GM12878 (cell line): ENCODE measurements at regions not wholly inside any gene's neighbourhood (a gene's known extent, or its start where the extent isn't known, plus 50 kb on each side); places are given as distances from the start of the nearest gene placed in this dataset.

Experiments used
- ATAC-seq: fragments of 200-7000 bp; cut with Tn5 transposase; 3 replicates; pipeline ENCODE4 v1.9.1; 2020; ENCODE audit warnings: mild to moderate bottlenecking, moderate library complexity
- BruUV-seq: library from RNA; stranded (reverse); fragments of 400-500 nt; replicated peaks from 2 replicates; lab custom pipeline; 2021; lab: Mats Ljungman, UMichigan
- CTCF ChIA-PET: fragments of 300-600 bp; sonication (Branson Sonifier 250); formaldehyde crosslinking; extraction: SDS; loops from one replicate; lab custom pipeline; 2021; ENCODE audit warnings: inconsistent platforms; lab: Yijun Ruan, JAX
- POLR2A ChIA-PET: fragments of 350-600 bp; formaldehyde crosslinking; extraction: SDS; loops from one replicate; lab custom pipeline; 2021; ENCODE audit warnings: inconsistent platforms; lab: Charles Lee
- RAD21 ChIA-PET: fragments of 300-600 bp; sonication (Branson Sonifier 250); formaldehyde crosslinking; loops from one replicate; lab custom pipeline; 2023; ENCODE audit warnings: antibody characterized with exemption; ENCODE audit not compliant: unreplicated experiment; lab: Charles Lee
- SMC1A ChIA-PET: fragments of 300-600 bp; sonication (Branson Sonifier 250); formaldehyde crosslinking; loops from one replicate; lab custom pipeline; 2023; ENCODE audit not compliant: unreplicated experiment, uncharacterized antibody; lab: Charles Lee
- DNase-seq: peaks from one replicate; pipeline ENCODE4 v3.0.0-alpha.2; 2011; ENCODE audit warnings: low read depth, low spot score
- FAIRE-seq: peaks from 3 replicates; lab custom pipeline; 2011; peaks lifted over from hg19 to GRCh38; lab: Jason Lieb, UNC
- H2AFZ ChIP-seq: 2 replicates; pipeline ENCODE4 v1.6.0; 2011; ENCODE audit warnings: low read depth, low read length, control low read depth; ENCODE audit not compliant: control insufficient read depth
- H3K27ac ChIP-seq: 2 replicates; pipeline ENCODE4 v1.5.1; 2011; ENCODE audit warnings: control low read depth; ENCODE audit not compliant: control insufficient read depth, insufficient read depth
- H3K27me3 ChIP-seq, 2 experiments: replicated peaks in 1 of 2; 2 replicates each; pipeline versions ENCODE4 v1.6.0 to v1.6.1; 2011; ENCODE audit warnings: low read length in 1 of 2; ENCODE audit not compliant: control insufficient read depth in 2 of 2, insufficient read depth in 2 of 2
- H3K36me3 ChIP-seq, 2 experiments: 2 replicates each; pipeline ENCODE4 v1.5.1; 2011; ENCODE audit warnings: low read length in 1 of 2; ENCODE audit not compliant: control insufficient read depth in 2 of 2, insufficient read depth in 2 of 2
- H3K4me1 ChIP-seq: 2 replicates; pipeline ENCODE4 v1.6.1; 2011; ENCODE audit warnings: mild to moderate bottlenecking, low read length, moderate library complexity, mixed read lengths; ENCODE audit not compliant: control insufficient read depth, insufficient read depth
- H3K4me2 ChIP-seq: 2 replicates; pipeline ENCODE4 v1.6.0; 2011; ENCODE audit warnings: control low read depth; ENCODE audit not compliant: control insufficient read depth, insufficient read depth
- H3K4me3 ChIP-seq: fragments of 200-600 bp; sonication (generic); 2 replicates; pipeline ENCODE4 v1.5.1; 2016
- H3K79me2 ChIP-seq: 2 replicates; pipeline ENCODE4 v1.6.0; 2011; ENCODE audit warnings: low read length; ENCODE audit not compliant: control insufficient read depth, insufficient read depth
- H3K9ac ChIP-seq: 2 replicates; pipeline ENCODE4 v1.8.0; 2011; ENCODE audit warnings: low read length, control low read depth, mixed read lengths; ENCODE audit not compliant: control insufficient read depth, insufficient read depth
- H3K9me3 ChIP-seq: replicated peaks from 3 replicates; pipeline ENCODE4 v1.5.1; 2011; ENCODE audit warnings: mild to moderate bottlenecking, low read length; ENCODE audit not compliant: control insufficient read depth, insufficient read depth
- H4K20me1 ChIP-seq: 2 replicates; pipeline ENCODE4 v1.6.0; 2011; ENCODE audit not compliant: control insufficient read depth, insufficient read depth
- ATF2 ChIP-seq: IDR thresholded peaks from 2 replicates; pipeline ENCODE4 v1.6.1; 2012; ENCODE audit warnings: low read length, inconsistent platforms
- BHLHE40 ChIP-seq, 2 experiments: fragments of 450-650 bp in 1 of 2; IDR thresholded peaks; 2 replicates each; pipeline ENCODE4 v1.6.1; 2011 to 2017; ENCODE audit warnings: low read depth in 2 of 2, borderline replicate concordance in 1 of 2, improper control_type of control experiment in 1 of 2, low read length in 1 of 2, mild to moderate bottlenecking in 1 of 2
- HDAC2 ChIP-seq: fragments of 200-600 bp; sonication (generic); IDR thresholded peaks from 2 replicates; pipeline ENCODE4 v1.6.1; 2017
- HDGF ChIP-seq: fragments of 450-650 bp; IDR thresholded peaks from 2 replicates; pipeline ENCODE4 v1.6.1; 2016; ENCODE audit warnings: antibody characterized with exemption
- MLLT1 ChIP-seq: fragments of 450-650 bp; IDR thresholded peaks from 2 replicates; pipeline ENCODE4 v1.6.1; 2016; ENCODE audit warnings: mild to moderate bottlenecking
- WGBS: methylation state at CpG from one replicate; pipeline ENCODE4 v1.1.6; 2016; ENCODE audit warnings: low lambda C conversion rate; ENCODE audit not compliant: insufficient replicate concordance, insufficient coverage; ENCODE audit errors: missing lambda C conversion rate; 5-methylcytosine and 5-hydroxymethylcytosine counted together
- in situ Hi-C: fragments of 300-500 bp; cut with MboI; formaldehyde crosslinking; loops from 9 replicates; pipeline ENCODE4 v1.14.3; 2018; ENCODE audit warnings: mixed read lengths
- intact Hi-C: fragments of 100-400 bp; cut with micrococcal nuclease; formaldehyde crosslinking; loops from one replicate; pipeline ENCODE4 v1.14.2; 2022; ENCODE audit not compliant: unreplicated experiment

GRCh38 chr6:148076051-148076450, 266.6 kb upstream of the SASH1 start:
- Histone ChIP-seq H3K4me2 (no peak overlapping the region), H3K4me3 (no peak overlapping the region), H3K27me3 (no peaks in the 10 kb centered on the region), H3K4me1 (no peaks in the 10 kb centered on the region), H3K79me2 (no peaks in the 10 kb centered on the region), H3K27ac (no peak overlapping the region), H2AFZ (no peak overlapping the region), H4K20me1 (no peaks in the 10 kb centered on the region), H3K9me3 (no peaks in the 10 kb centered on the region), H3K36me3 (no peaks in the 10 kb centered on the region), H3K9ac (no peak overlapping the region)
- no peak for DNase-seq
- ChIA-PET RAD21 (no interaction called here), SMC1A (no interaction called here), CTCF (no interaction called here), POLR2A (no interaction called here)
- FAIRE-seq: no peak
- no TSS peak for BruUV-seq
- no peak for TF ChIP-seq ATF2
- no peak for TF ChIP-seq BHLHE40 (IDR thresholded peaks at IDR 0.05; ENCODE audit: borderline replicate concordance in 1 of 2, low read depth in 2 of 2, low read length in 1 of 2)
- no peak for TF ChIP-seq HDGF
- no peak for ATAC-seq
- WGBS: 54% methylated on average over 3 of the region's 3 CpGs
- in situ Hi-C loops (no loop called here), intact Hi-C loops (no loop called here)

GRCh38 chr6:148080315-148080714, 262.3 kb upstream of the SASH1 start:
- RAD21 ChIA-PET: no interaction called here

More at GRCh38 chr6:148080315-148080714, 262.3 kb upstream of the SASH1 start:
- Histone ChIP-seq H3K27me3 (no peaks in the 10 kb centered on the region), H2AFZ (no peak overlapping the region), H3K9me3 (no peaks in the 10 kb centered on the region), H3K4me1 (no peaks in the 10 kb centered on the region), H3K9ac (no peak overlapping the region), H3K79me2 (no peaks in the 10 kb centered on the region), H3K36me3 (no peaks in the 10 kb centered on the region), H3K4me2 (no peak overlapping the region), H3K27ac (no peak overlapping the region), H3K4me3 (no peak overlapping the region), H4K20me1 (no peaks in the 10 kb centered on the region)
- ChIA-PET POLR2A (no interaction called here), SMC1A (interaction anchor here (1.7 kb wide), 1 partner anchor 24 kb away, joined by 3 read pairs; no protein-coding TSS in a partner anchor), CTCF (no interaction called here)
- 7% methylated on average over 1 of the region's 1 CpG for WGBS
- no TSS peak for BruUV-seq
- no peak for TF ChIP-seq MLLT1
- no peak for TF ChIP-seq HDAC2
- in situ Hi-C loops: no loop called here
- ATAC-seq: no peak
- intact Hi-C loops: no loop called here
- no peak for DNase-seq
- no peak for FAIRE-seq
